Transverse colon (tissue), 4 donors: ENCODE measurements at regions not wholly inside any gene's neighbourhood (a gene's known extent, or its start where the extent isn't known, plus 50 kb on each side); places are given as distances from the start of the nearest gene placed in this dataset.

Experiments used
- DNase-seq: peaks from one replicate; pipeline ENCODE4 v3.0.0-alpha.2; 2019
- H3K27ac ChIP-seq, 4 donors: fragments of 200-600 bp; sonication (generic); 2 replicates each; pipeline ENCODE4 v1.5.1; 2016 to 2018; ENCODE audit warnings: inconsistent platforms in 4 of 4
- H3K27me3 ChIP-seq: fragments of 200-600 bp; sonication (generic); 2 replicates; pipeline ENCODE4 v1.5.1; 2017; ENCODE audit warnings: inconsistent platforms
- H3K36me3 ChIP-seq, 4 donors: fragments of 200-600 bp; sonication (generic); 2 replicates each; pipeline ENCODE4 v1.5.1; 2017 to 2019; ENCODE audit warnings: inconsistent platforms in 4 of 4
- H3K4me1 ChIP-seq, 4 donors: fragments of 200-600 bp; sonication (generic); 2 replicates each; pipeline ENCODE4 v1.5.1; 2017 to 2020; ENCODE audit warnings: inconsistent platforms in 4 of 4
- H3K4me3 ChIP-seq, 4 donors: fragments of 200-600 bp; sonication (generic); 1 replicate in 1 of 4; 2 replicates in 3 of 4; pipeline versions ENCODE4 v1.5.1 to v1.6.1; 2017 to 2019; ENCODE audit warnings: inconsistent platforms in 4 of 4
- H3K9me3 ChIP-seq, 2 donors: fragments of 200-600 bp; sonication (generic); 2 replicates each; pipeline ENCODE4 v1.5.1; 2017 to 2019; ENCODE audit warnings: inconsistent platforms in 2 of 2
- CTCF ChIP-seq, 5 experiments: fragments of 200-600 bp in 3 of 5; fragments of 450-650 bp in 2 of 5; sonication (generic) in 3 of 5; IDR thresholded peaks; 1 replicate in 2 of 5; 2 replicates in 3 of 5; pipeline ENCODE4 v1.5.1; 2016 to 2017; ENCODE audit warnings: antibody characterized with exemption in 5 of 5, inconsistent platforms in 3 of 5, mild to moderate bottlenecking in 2 of 5, moderate library complexity in 1 of 5
- EP300 ChIP-seq: sonication (generic); formaldehyde crosslinking; IDR thresholded peaks from one replicate; pipeline ENCODE4 v1.6.1; 2017; ENCODE audit warnings: antibody characterized with exemption, low read depth
- POLR2A ChIP-seq: fragments of 450-650 bp; IDR thresholded peaks from one replicate; pipeline ENCODE4 v1.6.1; 2016; ENCODE audit warnings: antibody characterized with exemption, mild to moderate bottlenecking, moderate library complexity
- POLR2AphosphoS5 ChIP-seq, 3 donors: sonication (generic); formaldehyde crosslinking; IDR thresholded peaks; one replicate each; pipeline ENCODE4 v1.6.1; 2016; ENCODE audit warnings: antibody characterized with exemption in 3 of 3
- WGBS, 2 donors: methylation state at CpG; one replicate each; pipeline ENCODE4 v1.1.5; 2018; ENCODE audit warnings: low coverage in 1 of 2; 5-methylcytosine and 5-hydroxymethylcytosine counted together
- in situ Hi-C, 4 donors: fragments of 200-750 bp; cut with MboI; loops; one replicate each; pipeline versions ENCODE4 v1.15.0 to v1.15.1; 2017; ENCODE audit warnings: low sequenced_read_pairs in 3 of 4, low pct_ligation_motif_present in 1 of 4, low pct_unique_long_range_greater_than_20kb in 1 of 4
- intact Hi-C: fragments of 100-400 bp; cut with DNase I; formaldehyde crosslinking; loops from one replicate; pipeline ENCODE4 v1.15.1; 2023; ENCODE audit warnings: low total_unique reads

- TF ChIP-seq POLR2A (no peak), CTCF (IDR thresholded peaks at IDR 0.05) (no peak), EP300 (no peak), POLR2AphosphoS5 (IDR thresholded peaks at IDR 0.05) (no peak)
- intact Hi-C loops, result no loop called here
- H3K4me1 ChIP-seq, result peaks cover 0 to 6% (median 4%) of the 10 kb centered on the region in 4 donors
Measured at GRCh38 chr19:31107096-31107495, 242.1 kb downstream of the TSHZ3 start.

GRCh38 chr19:31105761-31106160, 243.5 kb downstream of the TSHZ3 start:
- Histone ChIP-seq H3K27me3 (no peaks in the 10 kb centered on the region), H3K27ac (no peak overlapping the region), H3K4me1 (peaks cover 0 to 20% (median 10%) of the 10 kb centered on the region in 4 donors), H3K36me3 (no peaks in the 10 kb centered on the region), H3K4me3 (no peak overlapping the region), H3K9me3 (no peaks in the 10 kb centered on the region)
- TF ChIP-seq POLR2AphosphoS5 (IDR thresholded peaks at IDR 0.05), result no peak
- TF ChIP-seq POLR2A, result no peak
- no peak for TF ChIP-seq CTCF (IDR thresholded peaks at IDR 0.05)
- TF ChIP-seq EP300, result no peak
- WGBS, 2 donors, result 84 to 88% methylated on average over 3 to 4 of the region's 4 CpGs
- DNase-seq, result no peak
- intact Hi-C loops, result no loop called here
- in situ Hi-C loops, result no loop called here

More at GRCh38 chr19:31107096-31107495, 242.1 kb downstream of the TSHZ3 start:
- in situ Hi-C loops, result no loop called here
- H3K27ac ChIP-seq, result no peak overlapping the region
- WGBS, 2 donors, result 88 to 100% methylated on average over 2 to 8 of the region's 8 CpGs
- no peak overlapping the region for H3K4me3 ChIP-seq
- no peaks in the 10 kb centered on the region for H3K9me3 ChIP-seq
- H3K27me3 ChIP-seq, result no peaks in the 10 kb centered on the region
- no peak for DNase-seq
- no peaks in the 10 kb centered on the region for H3K36me3 ChIP-seq

GRCh38 chr19:31104451-31104850, 244.8 kb downstream of the TSHZ3 start:
- DNase-seq, result no peak
- in situ Hi-C loops (no loop called here), intact Hi-C loops (no loop called here)

GRCh38 chr19:31103228-31103627, 246.0 kb downstream of the TSHZ3 start:
- no peak for TF ChIP-seq CTCF (IDR thresholded peaks at IDR 0.05)
- TF ChIP-seq EP300, result no peak
- TF ChIP-seq POLR2AphosphoS5 (IDR thresholded peaks at IDR 0.05), result no peak
- WGBS, 2 donors, result 78 to 96% methylated on average over 3 of the region's 3 CpGs
- H3K27ac ChIP-seq, result no peak overlapping the region
- no peak for DNase-seq
- no peaks in the 10 kb centered on the region for H3K27me3 ChIP-seq
- H3K4me3 ChIP-seq, result no peak overlapping the region
- H3K36me3 ChIP-seq, result no peaks in the 10 kb centered on the region
- in situ Hi-C loops, result no loop called here
- peaks cover 0 to 34% (median 6%) of the 10 kb centered on the region in 4 donors for H3K4me1 ChIP-seq
- intact Hi-C loops, result no loop called here
- no peaks in the 10 kb centered on the region for H3K9me3 ChIP-seq

More at GRCh38 chr19:31104451-31104850, 244.8 kb downstream of the TSHZ3 start:
- H3K27me3 ChIP-seq, result no peaks in the 10 kb centered on the region
- H3K4me3 ChIP-seq, result no peak overlapping the region
- H3K4me1 ChIP-seq, result peaks cover 0 to 30% (median 8%) of the 10 kb centered on the region in 4 donors
- no peak overlapping the region for H3K27ac ChIP-seq
- WGBS, 2 donors, result 44 to 78% methylated on average over 6 to 10 of the region's 10 CpGs
- H3K9me3 ChIP-seq, result no peaks in the 10 kb centered on the region
- H3K36me3 ChIP-seq, result no peaks in the 10 kb centered on the region
- no peak for TF ChIP-seq CTCF (IDR thresholded peaks at IDR 0.05)
- no peak for TF ChIP-seq POLR2A
- TF ChIP-seq POLR2AphosphoS5 (IDR thresholded peaks at IDR 0.05), result no peak
- TF ChIP-seq EP300, result no peak
